HG03097 (cell line): ENCODE measurements at regions not wholly inside any gene's neighbourhood (a gene's known extent, or its start where the extent isn't known, plus 50 kb on each side); places are given as distances from the start of the nearest gene placed in this dataset.
A peak's percentile ranks its signal among the peaks of the same experiment; 100 is the strongest.

Experiments used
- ATAC-seq: cut with Tn5 transposase; IDR thresholded peaks from one replicate; pipeline ENCODE4 v1.9.1; 2021; ENCODE audit not compliant: unreplicated experiment, low FRiP score

- ATAC-seq, result no peak
Observed at GRCh38 chr17:77437747-77438146, 297.0 kb downstream of the SEC14L1 start.

GRCh38 chr17:77438241-77439188 lies 297.7 kb downstream of the SEC14L1 start:
- no peak for ATAC-seq

- no peak for ATAC-seq
Observed at GRCh38 chr17:77439189-77440018, 298.6 kb downstream of the SEC14L1 start.

- ATAC-seq, result no peak
Observed at GRCh38 chr17:77440560-77440981, 299.8 kb downstream of the SEC14L1 start.

- peak; percentile 41 for ATAC-seq
Observed at GRCh38 chr17:77441130-77441920, 300.6 kb downstream of the SEC14L1 start.

GRCh38 chr17:77441940-77442339 lies 301.2 kb downstream of the SEC14L1 start:
- no peak for ATAC-seq

- ATAC-seq, result no peak
Observed at GRCh38 chr17:77442976-77443747, 302.4 kb downstream of the SEC14L1 start.

- no peak for ATAC-seq
Observed at GRCh38 chr17:77443748-77444260, 303.0 kb downstream of the SEC14L1 start.

GRCh38 chr17:77444628-77444983 lies 303.8 kb downstream of the SEC14L1 start:
- peak; percentile 4 for ATAC-seq

- peak; percentile 26 for ATAC-seq
Observed at GRCh38 chr17:77444984-77445759, 304.4 kb downstream of the SEC14L1 start.

GRCh38 chr17:77445760-77446532 lies 305.2 kb downstream of the SEC14L1 start:
- peak; percentile 14 for ATAC-seq

GRCh38 chr17:77446940-77447634 lies 306.3 kb downstream of the SEC14L1 start:
- no peak for ATAC-seq

GRCh38 chr17:77449373-77449907 lies 308.7 kb downstream of the SEC14L1 start:
- no peak for ATAC-seq

- no peak for ATAC-seq
Observed at GRCh38 chr17:77449908-77450741, 309.4 kb downstream of the SEC14L1 start.

GRCh38 chr17:77450742-77451244 lies 310.0 kb downstream of the SEC14L1 start:
- ATAC-seq, result no peak

- no peak for ATAC-seq
Observed at GRCh38 chr17:77451245-77451893, 310.6 kb downstream of the SEC14L1 start.
